ENCODE measurements at regions not wholly inside any gene's neighbourhood (a gene's known extent, or its start where the extent isn't known, plus 50 kb on each side); places are given as distances from the start of the nearest gene placed in this dataset.
"Not testable (repeated sequence)": the region's sequence is repeated elsewhere in the genome, so short reads cannot be mapped to it uniquely, and the experiment has no call there.

DNA sequence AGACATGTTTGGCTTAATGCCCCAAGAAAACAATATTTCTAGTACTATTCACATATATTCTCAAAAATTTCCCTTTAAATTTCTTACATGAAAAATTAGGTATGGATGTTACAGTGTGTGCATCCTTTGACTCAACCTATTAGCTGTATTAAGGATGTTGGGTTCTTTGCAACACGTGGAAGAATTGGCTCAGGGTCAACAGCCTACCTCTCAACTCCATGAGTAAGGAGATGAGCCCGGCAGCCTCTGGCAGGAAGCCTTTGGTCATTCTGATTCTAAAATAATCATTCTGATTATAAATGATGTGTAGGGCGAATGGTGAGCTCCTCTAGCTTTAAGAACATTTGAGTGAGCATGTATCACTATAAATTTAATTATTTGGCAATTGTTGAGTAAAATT is 148.0 kb upstream of the WDFY3 start:
- H3K27ac Mint-ChIP-seq: no peak overlapping the region
- no peak overlapping the region for H3K4me3 Mint-ChIP-seq
- DNase-seq (ENCODE audit: low spot score): no peak
- H3K36me3 Mint-ChIP-seq (ENCODE audit: low read depth): no peaks in the 10 kb centered on the region
- no peaks in the 10 kb centered on the region for H3K4me1 Mint-ChIP-seq (ENCODE audit: low read depth)
- H3K9me3 Mint-ChIP-seq: no peaks in the 10 kb centered on the region
- no peaks in the 10 kb centered on the region for H3K27me3 Mint-ChIP-seq (ENCODE audit: insufficient read depth)
- intact Hi-C loops (cut with micrococcal nuclease): no loop called here

DNA sequence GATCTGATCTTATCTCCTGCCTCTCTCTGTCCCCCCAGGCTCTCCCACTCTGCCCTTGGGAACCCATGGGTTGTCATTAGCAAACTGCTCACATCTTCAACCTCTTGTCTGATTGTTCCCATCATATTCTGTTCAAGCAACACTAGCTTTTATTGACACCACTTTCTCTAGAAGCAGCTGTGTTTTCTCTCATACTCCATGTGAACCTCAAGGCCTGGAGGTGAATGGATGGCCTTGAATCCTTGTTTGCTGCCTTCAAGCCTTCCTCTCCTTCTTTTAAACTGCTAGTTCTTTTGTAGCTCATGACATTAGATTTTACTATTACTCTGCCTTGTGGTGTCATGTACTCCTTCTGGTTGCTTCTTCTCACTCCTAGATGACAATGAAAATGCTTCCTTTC is 149.5 kb upstream of the WDFY3 start:
- no peak overlapping the region for H3K4me3 Mint-ChIP-seq
- no peaks in the 10 kb centered on the region for H3K9me3 Mint-ChIP-seq
- no peak overlapping the region for H3K27ac Mint-ChIP-seq
- H3K36me3 Mint-ChIP-seq (ENCODE audit: low read depth): no peaks in the 10 kb centered on the region
- no peaks in the 10 kb centered on the region for H3K4me1 Mint-ChIP-seq (ENCODE audit: low read depth)
- DNase-seq (ENCODE audit: low spot score): no peak
- intact Hi-C loops (cut with micrococcal nuclease): no loop called here
- H3K27me3 Mint-ChIP-seq (ENCODE audit: insufficient read depth): no peaks in the 10 kb centered on the region

- intact Hi-C loops (cut with micrococcal nuclease): no loop called here
- H3K4me1 Mint-ChIP-seq (ENCODE audit: low read depth): no peaks in the 10 kb centered on the region
- H3K27ac Mint-ChIP-seq: no peak overlapping the region
- DNase-seq (ENCODE audit: low spot score): no peak
- no peaks in the 10 kb centered on the region for H3K9me3 Mint-ChIP-seq
- no peaks in the 10 kb centered on the region for H3K36me3 Mint-ChIP-seq (ENCODE audit: low read depth)
- no peak overlapping the region for H3K4me3 Mint-ChIP-seq
- H3K27me3 Mint-ChIP-seq (ENCODE audit: insufficient read depth): no peaks in the 10 kb centered on the region
Measured at GRCh38 chr4:85125688-85126087, 159.2 kb upstream of the WDFY3 start.

GRCh38 chr4:85126991-85127591 is 160.6 kb upstream of the WDFY3 start:
- Mint-ChIP-seq H3K4me3 (no peak overlapping the region), H3K9me3 (no peaks in the 10 kb centered on the region), H3K36me3 (ENCODE audit: low read depth) (no peaks in the 10 kb centered on the region), H3K27ac (no peak overlapping the region), H3K27me3 (ENCODE audit: insufficient read depth) (no peaks in the 10 kb centered on the region), H3K4me1 (ENCODE audit: low read depth) (no peaks in the 10 kb centered on the region)
- DNase-seq (ENCODE audit: low spot score): no peak
- intact Hi-C loops (cut with micrococcal nuclease): no loop called here

DNA sequence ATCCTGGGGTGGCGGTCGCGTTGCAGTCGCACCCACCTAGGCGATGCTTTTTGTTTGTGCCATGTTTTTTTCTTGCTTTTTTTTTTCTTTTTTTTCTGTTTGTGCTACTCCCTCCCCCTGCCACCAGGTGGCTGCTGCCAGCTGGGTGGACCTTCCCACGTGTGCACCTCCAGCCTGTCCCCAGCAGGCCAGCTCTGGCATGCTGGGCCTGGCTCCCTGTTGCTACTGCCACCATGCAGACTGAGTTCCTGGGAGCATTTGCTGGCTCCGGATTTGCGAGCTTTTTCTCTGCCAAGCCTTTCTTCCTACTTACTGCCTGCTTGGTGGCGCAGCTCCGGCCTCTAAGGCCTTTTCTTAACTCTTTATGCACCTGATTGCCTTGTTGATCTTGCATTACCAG is 161.2 kb upstream of the WDFY3 start:
- no peaks in the 10 kb centered on the region for H3K9me3 Mint-ChIP-seq

GRCh38 chr4:85128246-85129204 is 162.0 kb upstream of the WDFY3 start:
- intact Hi-C loops (cut with micrococcal nuclease): no loop called here
- H3K36me3 Mint-ChIP-seq (ENCODE audit: low read depth): no peaks in the 10 kb centered on the region
- no peaks in the 10 kb centered on the region for H3K4me1 Mint-ChIP-seq (ENCODE audit: low read depth)
- H3K27ac Mint-ChIP-seq: no peak overlapping the region
- DNase-seq (ENCODE audit: low spot score): no peak
- H3K27me3 Mint-ChIP-seq (ENCODE audit: insufficient read depth): no peaks in the 10 kb centered on the region
- H3K4me3 Mint-ChIP-seq: no peak overlapping the region
- no peaks in the 10 kb centered on the region for H3K9me3 Mint-ChIP-seq

More for the DNA sequence above, 161.2 kb upstream of the WDFY3 start:
- DNase-seq (ENCODE audit: low spot score): no peak
- Mint-ChIP-seq H3K36me3 (ENCODE audit: low read depth) (no peaks in the 10 kb centered on the region), H3K27me3 (ENCODE audit: insufficient read depth) (no peaks in the 10 kb centered on the region), H3K4me1 (ENCODE audit: low read depth) (no peaks in the 10 kb centered on the region), H3K4me3 (no peak overlapping the region), H3K27ac (no peak overlapping the region)
- intact Hi-C loops (cut with micrococcal nuclease): no loop called here

DNA sequence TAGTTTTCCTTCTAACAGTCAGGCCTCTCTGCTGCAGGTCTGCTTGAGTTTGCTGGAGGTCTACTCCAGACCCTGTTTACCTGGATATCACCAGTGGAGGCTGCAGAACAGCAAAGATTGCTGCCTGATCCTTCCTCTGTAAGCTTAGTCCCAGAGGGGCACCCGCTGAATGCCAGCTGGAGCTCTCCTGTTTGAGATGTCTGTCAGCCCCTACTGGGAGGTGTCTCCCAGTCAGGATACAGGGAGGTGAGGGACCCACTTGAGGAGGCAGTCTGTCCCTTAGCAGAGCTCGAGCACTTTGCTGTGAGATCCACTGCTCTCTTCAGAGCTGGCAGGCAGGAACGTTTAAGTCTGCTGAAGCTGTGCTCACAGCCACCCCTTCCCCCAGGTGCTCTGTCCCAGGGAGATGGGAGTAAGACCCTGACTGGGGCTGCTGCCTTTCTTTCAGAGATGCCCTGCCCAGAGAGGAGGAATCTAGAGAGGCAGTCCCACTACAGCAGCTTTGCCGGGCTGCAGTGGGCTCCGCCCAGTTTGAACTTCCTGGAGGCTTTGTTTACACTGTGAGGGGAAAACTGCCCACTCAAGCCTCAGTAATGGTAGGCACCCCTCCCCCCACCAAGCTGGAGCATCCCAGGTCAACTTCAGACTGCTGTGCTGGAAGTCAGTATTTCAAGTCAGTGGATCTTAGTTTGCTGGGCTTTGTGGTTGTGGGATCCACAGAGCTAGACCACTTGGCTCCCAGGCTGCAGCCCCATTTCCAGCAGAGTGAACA is 163.1 kb upstream of the WDFY3 start:
- H3K9me3 Mint-ChIP-seq; H3K36me3 Mint-ChIP-seq (ENCODE audit: low read depth); H3K4me1 Mint-ChIP-seq (ENCODE audit: low read depth); H3K27ac Mint-ChIP-seq; DNase-seq (ENCODE audit: low spot score); H3K4me3 Mint-ChIP-seq; intact Hi-C loops (cut with micrococcal nuclease); H3K27me3 Mint-ChIP-seq (ENCODE audit: insufficient read depth): not testable (repeated sequence)

GRCh38 chr4:85132117-85132516 is 165.6 kb upstream of the WDFY3 start:
- H3K4me1 Mint-ChIP-seq (ENCODE audit: low read depth): no peaks in the 10 kb centered on the region
- no peak overlapping the region for H3K4me3 Mint-ChIP-seq
- no peak for DNase-seq (ENCODE audit: low spot score)
- H3K9me3 Mint-ChIP-seq: no peaks in the 10 kb centered on the region
- H3K27ac Mint-ChIP-seq: no peak overlapping the region
- H3K27me3 Mint-ChIP-seq (ENCODE audit: insufficient read depth): no peaks in the 10 kb centered on the region
- intact Hi-C loops (cut with micrococcal nuclease): no loop called here
- no peaks in the 10 kb centered on the region for H3K36me3 Mint-ChIP-seq (ENCODE audit: low read depth)

DNA sequence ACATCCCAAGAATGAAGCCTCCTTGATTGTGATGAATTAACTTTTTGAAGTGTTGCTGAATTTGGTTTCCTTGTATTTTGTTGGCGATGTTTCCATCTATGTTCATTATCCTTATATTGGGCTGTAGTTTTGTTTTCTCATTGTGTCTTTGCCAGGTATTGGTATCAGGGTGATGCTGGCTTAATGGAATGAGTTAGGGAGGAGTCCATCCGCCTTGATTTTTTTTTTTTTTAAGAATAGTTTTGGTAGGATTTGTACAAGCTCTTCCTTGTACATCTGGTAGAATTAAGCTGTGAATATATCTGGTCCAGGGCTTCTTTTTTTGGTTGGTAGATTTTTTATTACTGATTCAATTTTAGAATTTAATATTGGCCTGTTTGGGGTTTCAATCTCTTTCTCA is 166.1 kb upstream of the WDFY3 start:
- no peak overlapping the region for H3K4me3 Mint-ChIP-seq
- H3K36me3 Mint-ChIP-seq (ENCODE audit: low read depth): no peaks in the 10 kb centered on the region
- intact Hi-C loops (cut with micrococcal nuclease): no loop called here
- no peaks in the 10 kb centered on the region for H3K27me3 Mint-ChIP-seq (ENCODE audit: insufficient read depth)
- no peak for DNase-seq (ENCODE audit: low spot score)
- H3K9me3 Mint-ChIP-seq: no peaks in the 10 kb centered on the region
- no peak overlapping the region for H3K27ac Mint-ChIP-seq
- H3K4me1 Mint-ChIP-seq (ENCODE audit: low read depth): no peaks in the 10 kb centered on the region

DNA sequence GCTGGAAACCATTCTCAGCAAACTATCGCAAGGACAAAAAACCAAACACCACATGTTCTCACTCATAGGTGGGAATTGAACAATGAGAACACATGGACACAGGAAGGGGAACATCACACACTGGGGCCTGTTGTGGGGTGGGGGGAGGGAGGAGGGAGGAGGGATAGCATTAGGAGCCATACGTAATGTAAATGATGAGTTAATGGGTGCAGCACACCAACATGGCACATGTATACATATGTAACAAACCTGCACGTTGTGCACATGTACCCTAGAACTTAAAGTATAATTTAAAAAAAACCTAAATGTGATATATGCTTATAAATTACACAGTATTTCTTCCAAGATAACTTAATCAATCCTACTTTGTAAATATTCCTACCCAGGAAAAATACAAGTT is 173.3 kb upstream of the WDFY3 start:
- H3K27me3 Mint-ChIP-seq (ENCODE audit: insufficient read depth); H3K36me3 Mint-ChIP-seq (ENCODE audit: low read depth); DNase-seq (ENCODE audit: low spot score); intact Hi-C loops (cut with micrococcal nuclease); H3K4me3 Mint-ChIP-seq; H3K27ac Mint-ChIP-seq; H3K9me3 Mint-ChIP-seq; H3K4me1 Mint-ChIP-seq (ENCODE audit: low read depth): not testable (repeated sequence)

DNA sequence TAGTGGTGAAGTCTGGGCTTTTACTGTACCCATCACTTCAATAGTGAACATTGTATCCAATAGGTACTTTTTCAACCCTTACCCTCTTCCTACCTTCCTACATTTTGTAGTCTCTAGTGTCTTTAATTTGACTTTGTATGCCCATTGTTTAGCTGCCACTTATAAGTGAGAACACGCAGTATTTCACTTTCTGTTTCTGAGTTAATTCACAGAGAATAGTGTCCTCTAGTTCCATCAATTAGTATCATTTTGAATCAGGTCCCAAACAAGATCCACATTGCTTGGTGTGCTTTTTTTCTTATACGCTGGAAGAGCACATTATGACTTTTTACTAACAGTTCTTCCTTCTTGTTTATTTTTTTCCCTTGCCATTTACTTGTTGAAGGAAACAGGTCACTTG is 176.0 kb upstream of the WDFY3 start:
- Mint-ChIP-seq H3K27me3 (ENCODE audit: insufficient read depth) (no peaks in the 10 kb centered on the region), H3K9me3 (no peaks in the 10 kb centered on the region), H3K4me1 (ENCODE audit: low read depth) (no peaks in the 10 kb centered on the region), H3K27ac (no peak overlapping the region), H3K36me3 (ENCODE audit: low read depth) (no peaks in the 10 kb centered on the region), H3K4me3 (no peak overlapping the region)
- intact Hi-C loops (cut with micrococcal nuclease): no loop called here
- DNase-seq (ENCODE audit: low spot score): no peak

GRCh38 chr4:85147481-85148076 is 181.1 kb upstream of the WDFY3 start:
- intact Hi-C loops (cut with micrococcal nuclease): loop anchor here (1.0 to 5.0 kb wide), 4 partner anchors 223 to 825 kb away; no protein-coding TSS in a partner anchor
- H3K4me3 Mint-ChIP-seq: no peak overlapping the region
- no peaks in the 10 kb centered on the region for H3K36me3 Mint-ChIP-seq (ENCODE audit: low read depth)
- no peaks in the 10 kb centered on the region for H3K4me1 Mint-ChIP-seq (ENCODE audit: low read depth)
- no peaks in the 10 kb centered on the region for H3K9me3 Mint-ChIP-seq
- H3K27ac Mint-ChIP-seq: no peak overlapping the region
- H3K27me3 Mint-ChIP-seq (ENCODE audit: insufficient read depth): no peaks in the 10 kb centered on the region
- DNase-seq (ENCODE audit: low spot score): no peak

All from activated T-helper 1 cell treated with anti-CD3 and anti-CD28 coated beads, Interleukin-12 subunit alpha, Interleukin-12 subunit beta, Interleukin-2, Interleukin-4 antibody, amounts not matched to agents 30 ng/mL and 10 ng/mL and 1 ng/mL, durations not matched to agents 14 hours and 24 hours and 36 hours (primary cell).